ENCODE measurements at regions not wholly inside any gene's neighbourhood (a gene's known extent, or its start where the extent isn't known, plus 50 kb on each side); places are given as distances from the start of the nearest gene placed in this dataset.
"Not testable (repeated sequence)": the region's sequence is repeated elsewhere in the genome, so short reads cannot be mapped to it uniquely, and the experiment has no call there.

DNA sequence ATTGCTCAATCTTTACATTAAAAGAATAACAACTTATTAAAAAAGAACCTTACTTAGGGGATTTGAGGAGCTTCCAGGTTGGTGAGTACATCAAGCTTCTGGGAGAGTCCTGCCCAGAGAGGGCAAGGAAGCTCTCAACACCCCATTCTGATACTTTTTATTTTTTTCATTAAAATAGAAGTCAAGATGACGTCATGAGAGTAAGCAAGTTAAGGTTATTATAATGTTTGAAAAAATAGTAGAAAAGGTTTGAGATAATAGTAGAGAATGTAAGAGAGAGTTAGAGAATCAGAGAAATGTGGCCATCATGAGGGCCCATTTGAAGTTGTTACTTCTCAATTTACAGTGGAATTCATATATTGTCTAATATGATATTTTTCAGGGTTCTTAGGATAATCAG lies 221.0 kb upstream of the SLC16A7 start:
- H3K4me3 ChIP-seq (ENCODE audit: low read length): no peak overlapping the region
- no peak overlapping the region for H3K56ac ChIP-seq (ENCODE audit: low read length)
- no peak overlapping the region for H3K9ac ChIP-seq (ENCODE audit: low read length)
- no peaks in the 10 kb centered on the region for H3K36me3 ChIP-seq (ENCODE audit: control insufficient read depth, insufficient read depth, low read length)
- no peak overlapping the region for H3K4ac ChIP-seq (ENCODE audit: low read depth, low read length)
- no peak for DNase-seq
- no peak overlapping the region for H3K18ac ChIP-seq (ENCODE audit: low read length)
- WGBS (ENCODE audit: extremely low coverage, insufficient coverage, low lambda C conversion rate): 100% methylated on average over 1 of the region's 1 CpG
- H4K5ac ChIP-seq (ENCODE audit: low read length): no peak overlapping the region
- H2BK15ac ChIP-seq (replicated peaks; ENCODE audit: low read depth): no peak overlapping the region
- H3K4me1 ChIP-seq (ENCODE audit: control insufficient read depth, low read depth, low read length): no peaks in the 10 kb centered on the region
- H3K23ac ChIP-seq (ENCODE audit: low read length): no peak overlapping the region
- H2AK5ac ChIP-seq (ENCODE audit: low read length): no peak overlapping the region
- no peaks in the 10 kb centered on the region for H3K79me2 ChIP-seq (ENCODE audit: control insufficient read depth, insufficient read depth, low read length)
- no peak overlapping the region for H3K4me2 ChIP-seq (ENCODE audit: low read length)
- H2BK5ac ChIP-seq (ENCODE audit: low read length): no peak overlapping the region
- H2BK120ac ChIP-seq (ENCODE audit: low read depth, low read length): no peak overlapping the region
- no peaks in the 10 kb centered on the region for H3K27me3 ChIP-seq (ENCODE audit: insufficient read depth, low read length, poor library complexity)
- H4K8ac ChIP-seq (ENCODE audit: low read depth, low read length): no peak overlapping the region
- no peak overlapping the region for H3K27ac ChIP-seq (ENCODE audit: low read depth, low read length)
- no peaks in the 10 kb centered on the region for H3K79me1 ChIP-seq (ENCODE audit: low read length)

DNA sequence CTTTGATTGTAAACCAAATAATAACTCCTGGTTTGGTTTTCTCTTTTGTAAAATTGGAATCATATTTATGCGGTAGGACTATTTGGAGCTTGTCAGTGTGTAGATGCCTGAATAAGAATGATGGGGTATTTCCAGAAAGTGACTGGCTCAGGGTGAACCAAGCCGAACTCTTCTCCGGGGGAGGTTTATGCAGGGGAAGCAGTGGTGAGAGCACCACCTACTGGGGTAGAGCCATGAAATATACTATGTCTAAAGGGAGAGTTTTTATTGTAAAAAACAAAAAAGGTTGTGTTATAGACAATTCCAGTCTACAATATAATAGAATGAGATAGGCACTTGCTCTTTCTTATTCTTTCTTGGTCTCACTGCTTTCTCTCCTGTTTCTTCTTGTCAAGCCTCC lies 222.9 kb upstream of the SLC16A7 start:
- Histone ChIP-seq H2BK120ac (ENCODE audit: low read depth, low read length) (no peak overlapping the region), H3K79me2 (ENCODE audit: control insufficient read depth, insufficient read depth, low read length) (no peaks in the 10 kb centered on the region), H4K5ac (ENCODE audit: low read length) (no peak overlapping the region), H3K23ac (ENCODE audit: low read length) (no peak overlapping the region), H2BK15ac (replicated peaks; ENCODE audit: low read depth) (peak overlapping the region; percentile 19), H4K8ac (ENCODE audit: low read depth, low read length) (no peak overlapping the region), H2AK5ac (ENCODE audit: low read length) (no peak overlapping the region), H3K56ac (ENCODE audit: low read length) (no peak overlapping the region), H3K18ac (ENCODE audit: low read length) (no peak overlapping the region), H3K4me3 (ENCODE audit: low read length) (no peak overlapping the region), H3K4ac (ENCODE audit: low read depth, low read length) (no peak overlapping the region), H3K9ac (ENCODE audit: low read length) (no peak overlapping the region), H2BK5ac (ENCODE audit: low read length) (no peak overlapping the region), H3K4me2 (ENCODE audit: low read length) (no peak overlapping the region), H3K4me1 (ENCODE audit: control insufficient read depth, low read depth, low read length) (no peaks in the 10 kb centered on the region), H3K27me3 (ENCODE audit: insufficient read depth, low read length, poor library complexity) (no peaks in the 10 kb centered on the region), H3K36me3 (ENCODE audit: control insufficient read depth, insufficient read depth, low read length) (no peaks in the 10 kb centered on the region), H3K27ac (ENCODE audit: low read depth, low read length) (no peak overlapping the region), H3K79me1 (ENCODE audit: low read length) (no peaks in the 10 kb centered on the region)
- no CpG with 5 or more reads among the region's 3 CpGs for WGBS (ENCODE audit: extremely low coverage, insufficient coverage, low lambda C conversion rate)
- peak; percentile 65 for DNase-seq

DNA sequence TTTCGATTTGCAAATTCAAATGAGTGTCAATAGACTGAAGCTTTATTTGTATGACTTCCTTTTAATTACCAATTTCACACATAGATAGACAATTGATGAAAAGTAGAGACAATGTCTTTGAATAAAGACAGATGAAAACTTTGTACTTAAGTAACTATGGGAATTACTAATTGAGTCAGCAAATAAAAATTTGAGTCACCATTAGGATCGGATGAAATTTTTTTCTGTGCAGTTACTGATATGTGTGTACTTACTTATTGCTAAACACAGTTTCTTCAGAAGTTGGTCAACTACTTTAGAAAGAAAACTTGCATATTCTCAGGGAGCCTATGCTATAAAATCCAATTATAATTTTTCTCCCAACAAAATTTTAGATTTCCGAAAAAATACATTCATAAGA lies 224.9 kb upstream of the SLC16A7 start:
- Histone ChIP-seq H3K18ac (ENCODE audit: low read length) (no peak overlapping the region), H3K36me3 (ENCODE audit: control insufficient read depth, insufficient read depth, low read length) (no peaks in the 10 kb centered on the region), H2AK5ac (ENCODE audit: low read length) (no peak overlapping the region), H3K27ac (ENCODE audit: low read depth, low read length) (no peak overlapping the region), H2BK15ac (replicated peaks; ENCODE audit: low read depth) (no peak overlapping the region), H3K4me1 (ENCODE audit: control insufficient read depth, low read depth, low read length) (no peaks in the 10 kb centered on the region), H4K5ac (ENCODE audit: low read length) (no peak overlapping the region), H3K9ac (ENCODE audit: low read length) (no peak overlapping the region), H3K79me1 (ENCODE audit: low read length) (no peaks in the 10 kb centered on the region), H2BK5ac (ENCODE audit: low read length) (no peak overlapping the region), H3K4me3 (ENCODE audit: low read length) (no peak overlapping the region), H3K79me2 (ENCODE audit: control insufficient read depth, insufficient read depth, low read length) (no peaks in the 10 kb centered on the region), H3K27me3 (ENCODE audit: insufficient read depth, low read length, poor library complexity) (no peaks in the 10 kb centered on the region), H3K4ac (ENCODE audit: low read depth, low read length) (no peak overlapping the region), H3K56ac (ENCODE audit: low read length) (no peak overlapping the region), H2BK120ac (ENCODE audit: low read depth, low read length) (no peak overlapping the region), H4K8ac (ENCODE audit: low read depth, low read length) (no peak overlapping the region), H3K23ac (ENCODE audit: low read length) (no peak overlapping the region), H3K4me2 (ENCODE audit: low read length) (no peak overlapping the region)
- WGBS (ENCODE audit: extremely low coverage, insufficient coverage, low lambda C conversion rate): 100% methylated on average over 1 of the region's 3 CpGs
- DNase-seq: no peak

DNA sequence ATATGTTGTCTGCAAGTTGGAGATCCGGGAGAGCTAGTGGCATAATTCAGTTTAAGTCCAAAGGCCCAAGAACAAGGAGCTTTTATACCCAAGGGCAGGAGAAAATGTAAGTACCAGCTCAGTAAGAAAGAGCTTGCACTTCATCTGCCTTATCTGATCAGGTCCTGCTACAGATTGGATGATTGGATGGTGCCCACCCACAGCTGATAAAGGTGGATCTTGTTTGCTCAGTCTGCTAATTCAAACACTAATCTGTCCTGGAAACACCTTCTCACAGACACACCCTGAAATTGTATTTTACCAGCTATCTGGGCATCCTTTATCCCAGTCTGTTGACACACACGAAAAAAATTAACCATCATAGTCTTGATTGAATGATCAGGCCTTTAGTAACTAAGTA lies 230.7 kb upstream of the SLC16A7 start:
- Histone ChIP-seq H3K4me3 (ENCODE audit: low read length) (no peak overlapping the region), H4K8ac (ENCODE audit: low read depth, low read length) (no peak overlapping the region), H3K79me2 (ENCODE audit: control insufficient read depth, insufficient read depth, low read length) (no peaks in the 10 kb centered on the region), H3K18ac (ENCODE audit: low read length) (peak overlapping the region; percentile 51), H3K4ac (ENCODE audit: low read depth, low read length) (no peak overlapping the region), H2BK5ac (ENCODE audit: low read length) (no peak overlapping the region), H2AK5ac (ENCODE audit: low read length) (no peak overlapping the region), H3K79me1 (ENCODE audit: low read length) (no peaks in the 10 kb centered on the region), H3K23ac (ENCODE audit: low read length) (no peak overlapping the region), H4K5ac (ENCODE audit: low read length) (no peak overlapping the region), H3K36me3 (ENCODE audit: control insufficient read depth, insufficient read depth, low read length) (no peaks in the 10 kb centered on the region), H3K4me2 (ENCODE audit: low read length) (no peak overlapping the region), H2BK15ac (replicated peaks; ENCODE audit: low read depth) (peak overlapping the region; percentile 45), H3K4me1 (ENCODE audit: control insufficient read depth, low read depth, low read length) (peaks cover 7% of the 10 kb centered on the region), H3K27me3 (ENCODE audit: insufficient read depth, low read length, poor library complexity) (no peaks in the 10 kb centered on the region), H3K27ac (ENCODE audit: low read depth, low read length) (no peak overlapping the region), H3K56ac (ENCODE audit: low read length) (no peak overlapping the region), H2BK120ac (ENCODE audit: low read depth, low read length) (no peak overlapping the region), H3K9ac (ENCODE audit: low read length) (no peak overlapping the region)
- DNase-seq: peak; percentile 72
- WGBS (ENCODE audit: extremely low coverage, insufficient coverage, low lambda C conversion rate): no CpG with 5 or more reads among the region's 2 CpGs

DNA sequence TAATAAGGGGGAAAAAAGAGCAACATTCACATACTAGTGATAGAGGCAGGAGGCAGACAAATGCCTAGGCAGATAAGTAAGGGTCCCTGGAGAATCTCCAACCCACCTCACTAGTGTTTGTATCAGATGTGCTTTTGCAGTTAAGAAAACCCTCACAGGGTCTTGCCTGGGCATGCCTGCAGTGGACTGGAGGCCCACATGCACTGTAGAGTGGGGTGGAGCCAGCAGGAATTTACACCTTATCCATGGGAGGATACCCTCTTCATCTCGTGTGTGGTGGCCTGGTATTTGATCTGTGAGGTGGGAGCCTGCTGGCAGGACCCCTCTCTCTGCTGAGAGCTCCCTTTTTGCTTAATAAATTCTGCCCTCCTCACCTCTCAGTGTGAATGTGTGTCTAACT lies 238.0 kb upstream of the SLC16A7 start:
- Histone ChIP-seq H2BK15ac (replicated peaks; ENCODE audit: low read depth) (no peak overlapping the region), H3K18ac (ENCODE audit: low read length) (no peak overlapping the region), H3K9ac (ENCODE audit: low read length) (no peak overlapping the region), H3K4ac (ENCODE audit: low read depth, low read length) (no peak overlapping the region), H3K36me3 (ENCODE audit: control insufficient read depth, insufficient read depth, low read length) (no peaks in the 10 kb centered on the region), H3K4me1 (ENCODE audit: control insufficient read depth, low read depth, low read length) (no peaks in the 10 kb centered on the region), H3K27ac (ENCODE audit: low read depth, low read length) (no peak overlapping the region), H3K27me3 (ENCODE audit: insufficient read depth, low read length, poor library complexity) (no peaks in the 10 kb centered on the region), H4K5ac (ENCODE audit: low read length) (no peak overlapping the region), H3K4me3 (ENCODE audit: low read length) (no peak overlapping the region), H3K56ac (ENCODE audit: low read length) (no peak overlapping the region), H3K4me2 (ENCODE audit: low read length) (no peak overlapping the region), H3K79me2 (ENCODE audit: control insufficient read depth, insufficient read depth, low read length) (no peaks in the 10 kb centered on the region), H2BK120ac (ENCODE audit: low read depth, low read length) (no peak overlapping the region), H2AK5ac (ENCODE audit: low read length) (no peak overlapping the region), H2BK5ac (ENCODE audit: low read length) (no peak overlapping the region), H4K8ac (ENCODE audit: low read depth, low read length) (no peak overlapping the region), H3K79me1 (ENCODE audit: low read length) (no peaks in the 10 kb centered on the region), H3K23ac (ENCODE audit: low read length) (no peak overlapping the region)
- WGBS (ENCODE audit: extremely low coverage, insufficient coverage, low lambda C conversion rate): no CpG with 5 or more reads among the region's 1 CpG
- DNase-seq: peak; percentile 36

DNA sequence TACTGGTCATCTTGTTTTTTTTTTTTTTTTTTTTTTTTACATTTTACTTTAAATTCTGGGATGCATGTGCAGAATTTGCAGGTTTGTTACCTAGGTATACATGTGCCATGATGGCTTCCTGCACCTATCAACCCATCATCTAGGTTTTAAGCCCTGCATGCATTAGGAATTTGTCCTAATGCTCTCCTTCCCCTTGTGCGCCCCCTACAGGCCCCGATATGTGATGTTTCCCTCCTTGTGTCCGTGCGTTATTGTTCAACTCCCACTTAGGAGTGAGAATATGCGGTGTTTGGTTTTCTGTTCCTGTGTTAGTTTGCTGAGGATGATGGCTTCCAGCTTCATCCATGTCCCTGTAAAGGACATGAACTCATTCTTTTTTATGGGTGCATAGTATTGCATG lies 249.6 kb upstream of the SLC16A7 start:
- H3K4me2 ChIP-seq (ENCODE audit: low read length); H3K79me1 ChIP-seq (ENCODE audit: low read length); H3K9ac ChIP-seq (ENCODE audit: low read length); H4K5ac ChIP-seq (ENCODE audit: low read length); H2AK5ac ChIP-seq (ENCODE audit: low read length); H3K4ac ChIP-seq (ENCODE audit: low read depth, low read length); H3K56ac ChIP-seq (ENCODE audit: low read length); H3K36me3 ChIP-seq (ENCODE audit: control insufficient read depth, insufficient read depth, low read length); H3K27ac ChIP-seq (ENCODE audit: low read depth, low read length); H2BK15ac ChIP-seq (replicated peaks; ENCODE audit: low read depth); H3K4me3 ChIP-seq (ENCODE audit: low read length); H3K18ac ChIP-seq (ENCODE audit: low read length); H3K4me1 ChIP-seq (ENCODE audit: control insufficient read depth, low read depth, low read length); H2BK120ac ChIP-seq (ENCODE audit: low read depth, low read length); H2BK5ac ChIP-seq (ENCODE audit: low read length); H4K8ac ChIP-seq (ENCODE audit: low read depth, low read length); H3K23ac ChIP-seq (ENCODE audit: low read length); H3K79me2 ChIP-seq (ENCODE audit: control insufficient read depth, insufficient read depth, low read length); H3K27me3 ChIP-seq (ENCODE audit: insufficient read depth, low read length, poor library complexity): not testable (repeated sequence)
- DNase-seq: peak; percentile 70
- whole genome bisulfite sequencing (ENCODE audit: extremely low coverage, insufficient coverage, low lambda C conversion rate): no CpG with 5 or more reads among the region's 5 CpGs

All from mesendoderm (in vitro differentiated cells).